ENCODE measurements at regions not wholly inside any gene's neighbourhood (a gene's known extent, or its start where the extent isn't known, plus 50 kb on each side); places are given as distances from the start of the nearest gene placed in this dataset.

DNA sequence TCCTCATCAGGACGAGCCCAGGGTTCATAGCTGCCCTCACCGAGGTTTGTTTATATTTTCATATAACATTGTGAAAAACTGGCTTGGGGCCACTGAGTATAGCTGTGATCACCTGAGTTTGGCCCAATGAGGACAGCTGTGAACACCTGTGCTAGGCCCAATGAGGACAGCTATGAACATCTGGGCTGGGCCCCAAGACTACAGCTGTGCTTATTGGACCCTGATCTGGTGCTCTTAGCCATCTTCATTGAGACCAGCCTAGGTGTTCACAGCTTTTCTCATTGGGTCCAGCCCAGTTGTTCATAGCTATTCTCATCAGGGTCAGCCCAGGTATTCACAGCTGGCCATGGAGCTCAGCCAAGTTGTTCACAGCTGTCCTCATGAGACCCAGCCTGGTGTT lies 1167.3 kb downstream of the UQCRFS1 start:
- H3K27me3 ChIP-seq (ENCODE audit: insufficient read depth, poor library complexity, severe bottlenecking) = no peaks in the 10 kb centered on the region
- TF ChIP-seq SPI1 (IDR thresholded peaks at IDR 0.05; ENCODE audit: borderline replicate concordance, low read depth) (no peak), GABPA (IDR thresholded peaks at IDR 0.05; ENCODE audit: low read depth) (no peak), POLR2AphosphoS5 (IDR thresholded peaks at IDR 0.05; ENCODE audit: low read depth) (no peak)
- TF ChIP-seq, protein P1, sequence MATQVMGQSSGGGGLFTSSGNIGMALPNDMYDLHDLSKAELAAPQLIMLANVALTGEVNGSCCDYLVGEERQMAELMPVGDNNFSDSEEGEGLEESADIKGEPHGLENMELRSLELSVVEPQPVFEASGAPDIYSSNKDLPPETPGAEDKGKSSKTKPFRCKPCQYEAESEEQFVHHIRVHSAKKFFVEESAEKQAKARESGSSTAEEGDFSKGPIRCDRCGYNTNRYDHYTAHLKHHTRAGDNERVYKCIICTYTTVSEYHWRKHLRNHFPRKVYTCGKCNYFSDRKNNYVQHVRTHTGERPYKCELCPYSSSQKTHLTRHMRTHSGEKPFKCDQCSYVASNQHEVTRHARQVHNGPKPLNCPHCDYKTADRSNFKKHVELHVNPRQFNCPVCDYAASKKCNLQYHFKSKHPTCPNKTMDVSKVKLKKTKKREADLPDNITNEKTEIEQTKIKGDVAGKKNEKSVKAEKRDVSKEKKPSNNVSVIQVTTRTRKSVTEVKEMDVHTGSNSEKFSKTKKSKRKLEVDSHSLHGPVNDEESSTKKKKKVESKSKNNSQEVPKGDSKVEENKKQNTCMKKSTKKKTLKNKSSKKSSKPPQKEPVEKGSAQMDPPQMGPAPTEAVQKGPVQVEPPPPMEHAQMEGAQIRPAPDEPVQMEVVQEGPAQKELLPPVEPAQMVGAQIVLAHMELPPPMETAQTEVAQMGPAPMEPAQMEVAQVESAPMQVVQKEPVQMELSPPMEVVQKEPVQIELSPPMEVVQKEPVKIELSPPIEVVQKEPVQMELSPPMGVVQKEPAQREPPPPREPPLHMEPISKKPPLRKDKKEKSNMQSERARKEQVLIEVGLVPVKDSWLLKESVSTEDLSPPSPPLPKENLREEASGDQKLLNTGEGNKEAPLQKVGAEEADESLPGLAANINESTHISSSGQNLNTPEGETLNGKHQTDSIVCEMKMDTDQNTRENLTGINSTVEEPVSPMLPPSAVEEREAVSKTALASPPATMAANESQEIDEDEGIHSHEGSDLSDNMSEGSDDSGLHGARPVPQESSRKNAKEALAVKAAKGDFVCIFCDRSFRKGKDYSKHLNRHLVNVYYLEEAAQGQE (IDR thresholded peaks at IDR 0.05; ENCODE audit: insufficient replicate concordance, low read depth) = no peak
- TF ChIP-seq, protein P2, sequence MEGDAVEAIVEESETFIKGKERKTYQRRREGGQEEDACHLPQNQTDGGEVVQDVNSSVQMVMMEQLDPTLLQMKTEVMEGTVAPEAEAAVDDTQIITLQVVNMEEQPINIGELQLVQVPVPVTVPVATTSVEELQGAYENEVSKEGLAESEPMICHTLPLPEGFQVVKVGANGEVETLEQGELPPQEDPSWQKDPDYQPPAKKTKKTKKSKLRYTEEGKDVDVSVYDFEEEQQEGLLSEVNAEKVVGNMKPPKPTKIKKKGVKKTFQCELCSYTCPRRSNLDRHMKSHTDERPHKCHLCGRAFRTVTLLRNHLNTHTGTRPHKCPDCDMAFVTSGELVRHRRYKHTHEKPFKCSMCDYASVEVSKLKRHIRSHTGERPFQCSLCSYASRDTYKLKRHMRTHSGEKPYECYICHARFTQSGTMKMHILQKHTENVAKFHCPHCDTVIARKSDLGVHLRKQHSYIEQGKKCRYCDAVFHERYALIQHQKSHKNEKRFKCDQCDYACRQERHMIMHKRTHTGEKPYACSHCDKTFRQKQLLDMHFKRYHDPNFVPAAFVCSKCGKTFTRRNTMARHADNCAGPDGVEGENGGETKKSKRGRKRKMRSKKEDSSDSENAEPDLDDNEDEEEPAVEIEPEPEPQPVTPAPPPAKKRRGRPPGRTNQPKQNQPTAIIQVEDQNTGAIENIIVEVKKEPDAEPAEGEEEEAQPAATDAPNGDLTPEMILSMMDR (IDR thresholded peaks at IDR 0.05; ENCODE audit: insufficient read depth, low read length) = no peak
- H3K27ac ChIP-seq (replicated peaks) = no peak overlapping the region
- no peak overlapping the region for H3K4me3 ChIP-seq (replicated peaks; ENCODE audit: insufficient read depth, low read length)
- DNase-seq (ENCODE audit: low read depth in 1 of 2, low spot score in 1 of 2) = no peak

DNA sequence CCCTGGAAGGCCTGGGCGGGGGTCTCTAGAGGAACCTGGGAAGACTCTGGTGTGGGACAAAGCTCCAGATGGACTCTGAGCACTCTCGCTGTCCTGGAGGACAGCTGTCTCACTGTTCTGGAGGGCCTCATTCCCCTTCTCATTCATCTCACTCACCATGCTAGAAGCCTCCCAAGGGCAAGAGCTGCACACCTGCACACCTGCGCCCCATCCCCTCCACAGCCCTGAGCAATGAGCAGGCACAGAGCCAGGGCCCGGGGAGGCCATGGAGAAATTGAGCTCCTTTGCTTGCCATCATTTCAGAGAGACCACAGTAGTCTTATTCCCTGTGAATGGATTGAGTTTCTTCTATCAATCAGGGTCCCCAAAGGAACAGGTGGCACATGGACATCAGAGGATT lies 1168.5 kb downstream of the UQCRFS1 start:
- Histone ChIP-seq H3K27me3 (ENCODE audit: insufficient read depth, poor library complexity, severe bottlenecking) (no peaks in the 10 kb centered on the region), H3K27ac (replicated peaks) (no peak overlapping the region), H3K4me3 (replicated peaks; ENCODE audit: insufficient read depth, low read length) (no peak overlapping the region)
- TF ChIP-seq, protein P1 (IDR thresholded peaks at IDR 0.05; ENCODE audit: insufficient replicate concordance, low read depth) = no peak
- TF ChIP-seq GABPA (IDR thresholded peaks at IDR 0.05; ENCODE audit: low read depth) = no peak
- TF ChIP-seq POLR2AphosphoS5 (IDR thresholded peaks at IDR 0.05; ENCODE audit: low read depth) = no peak
- TF ChIP-seq, protein P2 (IDR thresholded peaks at IDR 0.05; ENCODE audit: insufficient read depth, low read length) = no peak
- no peak for TF ChIP-seq SPI1 (IDR thresholded peaks at IDR 0.05; ENCODE audit: borderline replicate concordance, low read depth)
- no peak for DNase-seq (ENCODE audit: low read depth in 1 of 2, low spot score in 1 of 2)

DNA sequence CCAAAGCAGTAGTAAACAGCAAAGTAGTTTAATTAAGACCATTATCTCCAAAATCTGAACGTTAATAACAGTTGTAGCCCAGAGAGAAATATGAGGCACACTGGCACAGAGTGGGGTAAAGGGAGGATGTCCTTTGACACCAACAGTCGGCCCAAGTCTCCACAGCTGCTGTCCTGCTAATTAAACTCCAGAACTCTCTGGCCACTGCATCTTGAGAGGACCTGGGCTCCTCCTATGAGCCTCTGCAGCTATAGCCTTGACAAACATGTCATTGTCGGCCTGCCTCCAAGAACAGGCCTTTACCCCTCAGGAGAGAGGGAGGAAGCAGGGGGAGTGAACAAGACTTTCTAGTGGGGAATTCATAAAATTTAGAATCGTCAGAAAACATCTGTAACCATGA lies 1170.4 kb downstream of the UQCRFS1 start:
- Histone ChIP-seq H3K27ac (replicated peaks) (no peak overlapping the region), H3K27me3 (ENCODE audit: insufficient read depth, poor library complexity, severe bottlenecking) (no peaks in the 10 kb centered on the region), H3K4me3 (replicated peaks; ENCODE audit: insufficient read depth, low read length) (no peak overlapping the region)
- DNase-seq (ENCODE audit: low read depth in 1 of 2, low spot score in 1 of 2) = no peak
- TF ChIP-seq, protein P2 (IDR thresholded peaks at IDR 0.05; ENCODE audit: insufficient read depth, low read length) = no peak
- TF ChIP-seq SPI1 (IDR thresholded peaks at IDR 0.05; ENCODE audit: borderline replicate concordance, low read depth) (no peak), GABPA (IDR thresholded peaks at IDR 0.05; ENCODE audit: low read depth) (no peak), POLR2AphosphoS5 (IDR thresholded peaks at IDR 0.05; ENCODE audit: low read depth) (no peak)
- TF ChIP-seq, protein P1 (IDR thresholded peaks at IDR 0.05; ENCODE audit: insufficient replicate concordance, low read depth) = no peak
